ENCODE measurements at regions not wholly inside any gene's neighbourhood (a gene's known extent, or its start where the extent isn't known, plus 50 kb on each side); places are given as distances from the start of the nearest gene placed in this dataset.

DNA sequence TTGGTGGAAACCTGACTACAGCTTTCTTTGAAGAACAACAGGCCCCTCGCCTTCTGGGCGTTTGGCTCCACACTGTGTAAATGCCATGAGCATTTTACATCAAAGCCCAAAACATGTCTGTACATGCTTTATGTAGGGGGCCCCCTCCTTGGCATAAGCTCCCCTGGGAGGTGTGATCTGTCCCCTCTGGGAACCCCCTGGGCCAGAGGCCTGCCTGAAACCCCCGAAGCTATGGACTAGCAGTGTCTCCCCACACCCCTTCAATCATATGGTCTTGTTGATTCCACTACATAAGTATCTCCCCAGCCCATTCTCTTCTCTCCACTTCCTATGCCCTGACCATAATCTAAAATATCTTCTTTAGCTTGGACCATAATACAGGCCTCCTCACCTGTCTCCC lies 241.5 kb downstream of the C1orf94 start:
- TF ChIP-seq SP1 (IDR thresholded peaks at IDR 0.05; ENCODE audit: low read depth) (no peak), ZFX (IDR thresholded peaks at IDR 0.05) (no peak), POLR2AphosphoS5 (IDR thresholded peaks at IDR 0.05; ENCODE audit: low read depth, low read length) (no peak), EZH2 (IDR thresholded peaks at IDR 0.05) (no peak)
- TF ChIP-seq, protein P1, sequence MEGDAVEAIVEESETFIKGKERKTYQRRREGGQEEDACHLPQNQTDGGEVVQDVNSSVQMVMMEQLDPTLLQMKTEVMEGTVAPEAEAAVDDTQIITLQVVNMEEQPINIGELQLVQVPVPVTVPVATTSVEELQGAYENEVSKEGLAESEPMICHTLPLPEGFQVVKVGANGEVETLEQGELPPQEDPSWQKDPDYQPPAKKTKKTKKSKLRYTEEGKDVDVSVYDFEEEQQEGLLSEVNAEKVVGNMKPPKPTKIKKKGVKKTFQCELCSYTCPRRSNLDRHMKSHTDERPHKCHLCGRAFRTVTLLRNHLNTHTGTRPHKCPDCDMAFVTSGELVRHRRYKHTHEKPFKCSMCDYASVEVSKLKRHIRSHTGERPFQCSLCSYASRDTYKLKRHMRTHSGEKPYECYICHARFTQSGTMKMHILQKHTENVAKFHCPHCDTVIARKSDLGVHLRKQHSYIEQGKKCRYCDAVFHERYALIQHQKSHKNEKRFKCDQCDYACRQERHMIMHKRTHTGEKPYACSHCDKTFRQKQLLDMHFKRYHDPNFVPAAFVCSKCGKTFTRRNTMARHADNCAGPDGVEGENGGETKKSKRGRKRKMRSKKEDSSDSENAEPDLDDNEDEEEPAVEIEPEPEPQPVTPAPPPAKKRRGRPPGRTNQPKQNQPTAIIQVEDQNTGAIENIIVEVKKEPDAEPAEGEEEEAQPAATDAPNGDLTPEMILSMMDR (IDR thresholded peaks at IDR 0.05 in 2 of 3, conservative IDR thresholded peaks at IDR 0.05 in 1 of 3; ENCODE audit: borderline replicate concordance in 1 of 3, insufficient read depth in 1 of 3, low read depth in 2 of 3, low read length in 2 of 3): no peak
- ChIA-PET POLR2A (no interaction called here), RAD21 (ENCODE audit: low non-redundant PET in 1 of 2, low total read pairs in 2 of 2, uncharacterized antibody in 2 of 2, unreplicated experiment in 2 of 2) (no interaction called here), CTCF (no interaction called here)
- Histone ChIP-seq H3K4me2 (ENCODE audit: low read length) (no peak overlapping the region), H3K36me3 (ENCODE audit: control insufficient read depth in 1 of 2, insufficient read depth in 2 of 2, low read length in 2 of 2) (no peaks in the 10 kb centered on the region), H3K4me1 (ENCODE audit: control insufficient read depth in 1 of 2, insufficient read depth in 2 of 2, low read length in 2 of 2) (no peaks in the 10 kb centered on the region), H4K20me1 (ENCODE audit: insufficient read depth) (no peaks in the 10 kb centered on the region), H3K79me2 (ENCODE audit: insufficient read depth, low read length) (no peaks in the 10 kb centered on the region), H3K4me3 (replicated peaks in 1 of 2; ENCODE audit: low read depth in 1 of 2, low read length in 2 of 2) (no peak overlapping the region), H3K9me2 (ENCODE audit: insufficient read depth) (no peaks in the 10 kb centered on the region), H2AFZ (ENCODE audit: low read depth, low read length, poor library complexity, severe bottlenecking) (no peak overlapping the region), H3K9ac (ENCODE audit: low read length) (no peak overlapping the region), H3K9me3 (ENCODE audit: control insufficient read depth in 1 of 2, insufficient read depth in 1 of 2, low read depth in 1 of 2, low read length in 2 of 2) (no peaks in the 10 kb centered on the region), H3K27me3 (ENCODE audit: insufficient read depth, low read length) (peaks cover 41% of the 10 kb centered on the region), H3K27ac (ENCODE audit: low read depth, low read length) (no peak overlapping the region)
- intact Hi-C loops (cut with micrococcal nuclease): no loop called here
- ATAC-seq: no peak
- no TSS peak for BruUV-seq (replicated peaks)
- DNase-seq (ENCODE audit: low read depth, low spot score): no peak

DNA sequence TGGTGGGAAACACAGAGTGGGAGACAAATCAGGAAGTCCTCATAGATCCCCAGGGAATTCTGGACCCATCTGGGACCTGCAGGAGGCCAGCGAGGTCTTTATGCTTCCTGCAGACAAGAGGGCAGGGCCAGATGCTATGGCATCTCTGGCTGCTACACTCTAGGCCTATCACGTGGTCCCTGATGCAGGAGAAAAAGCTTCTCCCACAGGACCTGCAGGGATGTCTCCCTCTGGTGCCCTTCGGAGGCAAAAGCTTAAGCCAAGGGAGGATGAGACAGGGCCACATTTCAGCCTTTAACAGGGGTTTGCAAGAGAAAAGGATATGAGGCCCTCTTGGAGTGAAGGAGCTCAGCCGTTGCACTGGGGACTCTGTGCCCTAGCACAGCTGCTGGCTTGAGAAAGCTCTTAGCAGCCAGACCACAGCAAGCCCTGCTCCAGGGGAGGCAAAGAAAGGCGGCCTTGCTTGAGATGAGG lies 243.0 kb downstream of the C1orf94 start:
- no peaks in the 10 kb centered on the region for H4K20me1 ChIP-seq (ENCODE audit: insufficient read depth)
- no peak for TF ChIP-seq CBX3 (IDR thresholded peaks at IDR 0.05; ENCODE audit: low read depth)
- TF ChIP-seq ELF1 (IDR thresholded peaks at IDR 0.05; ENCODE audit: borderline replicate concordance, low read depth): no peak
- no peak for TF ChIP-seq JUND (IDR thresholded peaks at IDR 0.05)
- TF ChIP-seq EGR1 (IDR thresholded peaks at IDR 0.05; ENCODE audit: low read depth): no peak
- TF ChIP-seq, protein P1 (IDR thresholded peaks at IDR 0.05 in 2 of 3, conservative IDR thresholded peaks at IDR 0.05 in 1 of 3; ENCODE audit: borderline replicate concordance in 1 of 3, insufficient read depth in 1 of 3, low read depth in 2 of 3, low read length in 2 of 3): peak; percentile 4 to 38 (median 36); a peak in 4 of 6 replicates
- TF ChIP-seq, protein P2, sequence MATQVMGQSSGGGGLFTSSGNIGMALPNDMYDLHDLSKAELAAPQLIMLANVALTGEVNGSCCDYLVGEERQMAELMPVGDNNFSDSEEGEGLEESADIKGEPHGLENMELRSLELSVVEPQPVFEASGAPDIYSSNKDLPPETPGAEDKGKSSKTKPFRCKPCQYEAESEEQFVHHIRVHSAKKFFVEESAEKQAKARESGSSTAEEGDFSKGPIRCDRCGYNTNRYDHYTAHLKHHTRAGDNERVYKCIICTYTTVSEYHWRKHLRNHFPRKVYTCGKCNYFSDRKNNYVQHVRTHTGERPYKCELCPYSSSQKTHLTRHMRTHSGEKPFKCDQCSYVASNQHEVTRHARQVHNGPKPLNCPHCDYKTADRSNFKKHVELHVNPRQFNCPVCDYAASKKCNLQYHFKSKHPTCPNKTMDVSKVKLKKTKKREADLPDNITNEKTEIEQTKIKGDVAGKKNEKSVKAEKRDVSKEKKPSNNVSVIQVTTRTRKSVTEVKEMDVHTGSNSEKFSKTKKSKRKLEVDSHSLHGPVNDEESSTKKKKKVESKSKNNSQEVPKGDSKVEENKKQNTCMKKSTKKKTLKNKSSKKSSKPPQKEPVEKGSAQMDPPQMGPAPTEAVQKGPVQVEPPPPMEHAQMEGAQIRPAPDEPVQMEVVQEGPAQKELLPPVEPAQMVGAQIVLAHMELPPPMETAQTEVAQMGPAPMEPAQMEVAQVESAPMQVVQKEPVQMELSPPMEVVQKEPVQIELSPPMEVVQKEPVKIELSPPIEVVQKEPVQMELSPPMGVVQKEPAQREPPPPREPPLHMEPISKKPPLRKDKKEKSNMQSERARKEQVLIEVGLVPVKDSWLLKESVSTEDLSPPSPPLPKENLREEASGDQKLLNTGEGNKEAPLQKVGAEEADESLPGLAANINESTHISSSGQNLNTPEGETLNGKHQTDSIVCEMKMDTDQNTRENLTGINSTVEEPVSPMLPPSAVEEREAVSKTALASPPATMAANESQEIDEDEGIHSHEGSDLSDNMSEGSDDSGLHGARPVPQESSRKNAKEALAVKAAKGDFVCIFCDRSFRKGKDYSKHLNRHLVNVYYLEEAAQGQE (IDR thresholded peaks at IDR 0.05; ENCODE audit: low read depth): no peak
- TF ChIP-seq, protein P3, sequence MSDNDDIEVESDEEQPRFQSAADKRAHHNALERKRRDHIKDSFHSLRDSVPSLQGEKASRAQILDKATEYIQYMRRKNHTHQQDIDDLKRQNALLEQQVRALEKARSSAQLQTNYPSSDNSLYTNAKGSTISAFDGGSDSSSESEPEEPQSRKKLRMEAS (IDR thresholded peaks at IDR 0.05): no peak
- TF ChIP-seq RAD21 (IDR thresholded peaks at IDR 0.05; ENCODE audit: low read depth): peak; percentile 38; the same call in 1 of the 2 replicates
- ChIA-PET CTCF (no interaction called here), RAD21 (ENCODE audit: low non-redundant PET in 1 of 2, low total read pairs in 2 of 2, uncharacterized antibody in 2 of 2, unreplicated experiment in 2 of 2) (interaction anchor here in 1 of 2 experiments (0.8 kb wide), 1 partner anchor 684 kb away, joined by 3 read pairs; no protein-coding TSS in a partner anchor), POLR2A (no interaction called here)
- intact Hi-C loops (cut with micrococcal nuclease): no loop called here
- H3K36me3 ChIP-seq (ENCODE audit: control insufficient read depth in 1 of 2, insufficient read depth in 2 of 2, low read length in 2 of 2): no peaks in the 10 kb centered on the region
- peaks cover 43% of the 10 kb centered on the region for H3K27me3 ChIP-seq (ENCODE audit: insufficient read depth, low read length)
- H3K9me3 ChIP-seq (ENCODE audit: control insufficient read depth in 1 of 2, insufficient read depth in 1 of 2, low read depth in 1 of 2, low read length in 2 of 2): no peaks in the 10 kb centered on the region
- H3K4me3 ChIP-seq (replicated peaks in 1 of 2; ENCODE audit: low read depth in 1 of 2, low read length in 2 of 2): no peak overlapping the region
- peak; percentile 81 for ATAC-seq
- no peaks in the 10 kb centered on the region for H3K4me1 ChIP-seq (ENCODE audit: control insufficient read depth in 1 of 2, insufficient read depth in 2 of 2, low read length in 2 of 2)
- BruUV-seq (replicated peaks): no TSS peak
- no peaks in the 10 kb centered on the region for H3K79me2 ChIP-seq (ENCODE audit: insufficient read depth, low read length)
- H3K27ac ChIP-seq (ENCODE audit: low read depth, low read length): no peak overlapping the region
- no peaks in the 10 kb centered on the region for H3K9me2 ChIP-seq (ENCODE audit: insufficient read depth)
- H3K4me2 ChIP-seq (ENCODE audit: low read length): no peak overlapping the region
- no peak overlapping the region for H2AFZ ChIP-seq (ENCODE audit: low read depth, low read length, poor library complexity, severe bottlenecking)
- DNase-seq (ENCODE audit: low read depth, low spot score): no peak
- H3K9ac ChIP-seq (ENCODE audit: low read length): no peak overlapping the region

Data from HCT116 (cell line).